GM12878 (cell line): ENCODE measurements at regions not wholly inside any gene's neighbourhood (a gene's known extent, or its start where the extent isn't known, plus 50 kb on each side); places are given as distances from the start of the nearest gene placed in this dataset.

Experiments used
- ATAC-seq: fragments of 200-7000 bp; cut with Tn5 transposase; 3 replicates; pipeline ENCODE4 v1.9.1; 2020; ENCODE audit warnings: mild to moderate bottlenecking, moderate library complexity
- BruUV-seq: library from RNA; stranded (reverse); fragments of 400-500 nt; replicated peaks from 2 replicates; lab custom pipeline; 2021; lab: Mats Ljungman, UMichigan
- CTCF ChIA-PET: fragments of 300-600 bp; sonication (Branson Sonifier 250); formaldehyde crosslinking; extraction: SDS; loops from one replicate; lab custom pipeline; 2021; ENCODE audit warnings: inconsistent platforms; lab: Yijun Ruan, JAX
- POLR2A ChIA-PET: fragments of 350-600 bp; formaldehyde crosslinking; extraction: SDS; loops from one replicate; lab custom pipeline; 2021; ENCODE audit warnings: inconsistent platforms; lab: Charles Lee
- RAD21 ChIA-PET: fragments of 300-600 bp; sonication (Branson Sonifier 250); formaldehyde crosslinking; loops from one replicate; lab custom pipeline; 2023; ENCODE audit warnings: antibody characterized with exemption; ENCODE audit not compliant: unreplicated experiment; lab: Charles Lee
- SMC1A ChIA-PET: fragments of 300-600 bp; sonication (Branson Sonifier 250); formaldehyde crosslinking; loops from one replicate; lab custom pipeline; 2023; ENCODE audit not compliant: unreplicated experiment, uncharacterized antibody; lab: Charles Lee
- DNase-seq: peaks from one replicate; pipeline ENCODE4 v3.0.0-alpha.2; 2011; ENCODE audit warnings: low read depth, low spot score
- FAIRE-seq: peaks from 3 replicates; lab custom pipeline; 2011; peaks lifted over from hg19 to GRCh38; lab: Jason Lieb, UNC
- H2AFZ ChIP-seq: 2 replicates; pipeline ENCODE4 v1.6.0; 2011; ENCODE audit warnings: low read depth, low read length, control low read depth; ENCODE audit not compliant: control insufficient read depth
- H3K27ac ChIP-seq: 2 replicates; pipeline ENCODE4 v1.5.1; 2011; ENCODE audit warnings: control low read depth; ENCODE audit not compliant: control insufficient read depth, insufficient read depth
- H3K27me3 ChIP-seq, 2 experiments: replicated peaks in 1 of 2; 2 replicates each; pipeline versions ENCODE4 v1.6.0 to v1.6.1; 2011; ENCODE audit warnings: low read length in 1 of 2; ENCODE audit not compliant: control insufficient read depth in 2 of 2, insufficient read depth in 2 of 2
- H3K36me3 ChIP-seq, 2 experiments: 2 replicates each; pipeline ENCODE4 v1.5.1; 2011; ENCODE audit warnings: low read length in 1 of 2; ENCODE audit not compliant: control insufficient read depth in 2 of 2, insufficient read depth in 2 of 2
- H3K4me1 ChIP-seq: 2 replicates; pipeline ENCODE4 v1.6.1; 2011; ENCODE audit warnings: mild to moderate bottlenecking, low read length, moderate library complexity, mixed read lengths; ENCODE audit not compliant: control insufficient read depth, insufficient read depth
- H3K4me2 ChIP-seq: 2 replicates; pipeline ENCODE4 v1.6.0; 2011; ENCODE audit warnings: control low read depth; ENCODE audit not compliant: control insufficient read depth, insufficient read depth
- H3K4me3 ChIP-seq: fragments of 200-600 bp; sonication (generic); 2 replicates; pipeline ENCODE4 v1.5.1; 2016
- H3K79me2 ChIP-seq: 2 replicates; pipeline ENCODE4 v1.6.0; 2011; ENCODE audit warnings: low read length; ENCODE audit not compliant: control insufficient read depth, insufficient read depth
- H3K9ac ChIP-seq: 2 replicates; pipeline ENCODE4 v1.8.0; 2011; ENCODE audit warnings: low read length, control low read depth, mixed read lengths; ENCODE audit not compliant: control insufficient read depth, insufficient read depth
- H3K9me3 ChIP-seq: replicated peaks from 3 replicates; pipeline ENCODE4 v1.5.1; 2011; ENCODE audit warnings: mild to moderate bottlenecking, low read length; ENCODE audit not compliant: control insufficient read depth, insufficient read depth
- H4K20me1 ChIP-seq: 2 replicates; pipeline ENCODE4 v1.6.0; 2011; ENCODE audit not compliant: control insufficient read depth, insufficient read depth
- BCL11A ChIP-seq: IDR thresholded peaks from 2 replicates; pipeline ENCODE4 v1.6.1; 2011; ENCODE audit warnings: low read depth, low read length
- CBX3 ChIP-seq: fragments of 200-600 bp; sonication (generic); IDR thresholded peaks from 2 replicates; pipeline ENCODE4 v1.6.1; 2016; ENCODE audit warnings: low read depth, borderline replicate concordance
- DPF2 ChIP-seq: fragments of 450-650 bp; IDR thresholded peaks from 2 replicates; pipeline ENCODE4 v1.6.1; 2017; ENCODE audit warnings: mild to moderate bottlenecking
- ETV6 ChIP-seq, 2 experiments: fragments of 450-650 bp in 1 of 2; IDR thresholded peaks in 1 of 2; conservative IDR thresholded peaks in 1 of 2; 2 replicates each; pipeline ENCODE4 v1.6.1; 2014; ENCODE audit warnings: antibody characterized with exemption in 1 of 2, borderline replicate concordance in 1 of 2, low read depth in 1 of 2, mild to moderate bottlenecking in 1 of 2, moderate library complexity in 1 of 2
- JUNB ChIP-seq: IDR thresholded peaks from 2 replicates; pipeline ENCODE4 v1.6.1; 2016; ENCODE audit warnings: antibody characterized with exemption, mild to moderate bottlenecking
- LARP7 ChIP-seq: fragments of 450-650 bp; IDR thresholded peaks from 2 replicates; pipeline ENCODE4 v1.6.1; 2017; ENCODE audit warnings: mild to moderate bottlenecking
- MEF2B ChIP-seq: fragments of 450-650 bp; IDR thresholded peaks from 2 replicates; pipeline ENCODE4 v1.6.1; 2018; ENCODE audit warnings: mild to moderate bottlenecking, moderate library complexity; ENCODE audit not compliant: partially characterized antibody, poor library complexity, severe bottlenecking
- MYB ChIP-seq: fragments of 150-350 bp; IDR thresholded peaks from 2 replicates; pipeline ENCODE4 v1.6.1; 2014; ENCODE audit warnings: mild to moderate bottlenecking, low read depth, low read length, borderline replicate concordance
- NFXL1 ChIP-seq: fragments of 450-650 bp; IDR thresholded peaks from 2 replicates; pipeline ENCODE4 v1.6.1; 2017; ENCODE audit warnings: antibody characterized with exemption, mild to moderate bottlenecking, borderline replicate concordance
- POLR2A ChIP-seq: IDR thresholded peaks from 2 replicates; pipeline ENCODE4 v1.6.1; 2011; ENCODE audit warnings: low read depth, mild to moderate bottlenecking, low read length
- POLR2AphosphoS2 ChIP-seq: IDR thresholded peaks from 2 replicates; pipeline ENCODE4 v1.6.1; 2011; ENCODE audit warnings: low read depth, mild to moderate bottlenecking, low read length, improper control_type of control experiment, moderate library complexity
- SMAD1 ChIP-seq: fragments of 450-650 bp; IDR thresholded peaks from 2 replicates; pipeline ENCODE4 v1.6.1; 2018; ENCODE audit warnings: mild to moderate bottlenecking, low read depth; ENCODE audit not compliant: partially characterized antibody
- ZNF622 ChIP-seq: fragments of 450-650 bp; IDR thresholded peaks from 2 replicates; pipeline ENCODE4 v1.6.1; 2017; ENCODE audit warnings: mild to moderate bottlenecking, inconsistent platforms
- WGBS: methylation state at CpG from one replicate; pipeline ENCODE4 v1.1.6; 2016; ENCODE audit warnings: low lambda C conversion rate; ENCODE audit not compliant: insufficient replicate concordance, insufficient coverage; ENCODE audit errors: missing lambda C conversion rate; 5-methylcytosine and 5-hydroxymethylcytosine counted together
- in situ Hi-C: fragments of 300-500 bp; cut with MboI; formaldehyde crosslinking; loops from 9 replicates; pipeline ENCODE4 v1.14.3; 2018; ENCODE audit warnings: mixed read lengths
- intact Hi-C: fragments of 100-400 bp; cut with micrococcal nuclease; formaldehyde crosslinking; loops from one replicate; pipeline ENCODE4 v1.14.2; 2022; ENCODE audit not compliant: unreplicated experiment
- TF ChIP-seq, protein P1 (sequence below): IDR thresholded peaks from 2 replicates; pipeline ENCODE4 v1.6.1; 2012; ENCODE audit warnings: low read depth, low read length, improper control_type of control experiment
- TF ChIP-seq, protein P2 (sequence below): IDR thresholded peaks from 2 replicates; pipeline ENCODE4 v1.6.1; 2011; ENCODE audit warnings: low read depth, low read length, improper control_type of control experiment, borderline replicate concordance

DNA sequence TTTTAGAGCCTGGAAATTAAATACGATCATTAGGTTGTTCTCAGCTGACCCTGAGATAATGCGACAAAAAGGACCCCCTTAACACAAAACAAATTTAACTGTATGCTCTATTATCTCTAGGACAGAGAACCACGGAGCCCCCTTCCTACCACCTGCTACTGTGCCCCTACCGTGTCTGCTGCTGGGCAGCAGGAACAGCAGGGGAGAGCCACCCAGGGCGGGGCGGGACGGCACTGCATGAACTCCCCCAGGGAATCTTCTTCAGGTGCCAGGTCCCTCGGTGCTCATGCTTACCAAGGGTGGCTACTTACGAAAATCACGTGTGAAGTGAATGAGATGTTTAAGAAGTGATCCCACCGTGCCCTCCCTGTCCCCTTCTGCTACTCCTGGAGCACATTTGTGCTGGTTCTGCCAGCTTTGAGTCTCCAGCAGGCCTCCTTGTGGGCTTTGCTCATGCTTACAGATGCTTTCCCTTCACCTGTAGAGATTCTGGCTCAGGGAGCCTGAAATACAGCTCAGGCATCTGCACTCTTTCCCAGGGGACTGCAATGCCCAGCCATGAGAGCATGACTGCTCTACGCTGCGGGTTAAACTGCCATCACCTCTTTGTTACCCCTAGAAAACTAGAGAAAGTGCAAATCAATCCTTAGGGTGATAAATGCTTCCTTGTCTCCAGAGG, 59.9 kb downstream of the MRPL32 start:
- Histone ChIP-seq H3K4me2 (no peak overlapping the region), H4K20me1 (no peaks in the 10 kb centered on the region), H3K4me3 (no peak overlapping the region), H3K9ac (no peak overlapping the region), H3K27me3 (no peaks in the 10 kb centered on the region), H3K36me3 (no peaks in the 10 kb centered on the region), H3K4me1 (no peaks in the 10 kb centered on the region), H3K9me3 (no peaks in the 10 kb centered on the region), H2AFZ (no peak overlapping the region), H3K79me2 (no peaks in the 10 kb centered on the region), H3K27ac (no peak overlapping the region)
- TF ChIP-seq POLR2AphosphoS2 (no peak), MEF2B (no peak), POLR2A (no peak), ETV6 (conservative IDR thresholded peaks at IDR 0.05 in 1 of 2, IDR thresholded peaks at IDR 0.05 in 1 of 2; ENCODE audit: borderline replicate concordance in 1 of 2, low read depth in 1 of 2) (no peak), MYB (no peak), JUNB (no peak)
- intact Hi-C loops (no loop called here), in situ Hi-C loops (no loop called here)
- POLR2A ChIA-PET: no interaction called here
- BruUV-seq: no TSS peak
- SMC1A ChIA-PET: no interaction called here
- FAIRE-seq (no peak), DNase-seq (no peak), ATAC-seq (no peak)
- CTCF ChIA-PET: no interaction called here
- RAD21 ChIA-PET: no interaction called here
- WGBS: 42% methylated on average over 13 of the region's 13 CpGs

DNA sequence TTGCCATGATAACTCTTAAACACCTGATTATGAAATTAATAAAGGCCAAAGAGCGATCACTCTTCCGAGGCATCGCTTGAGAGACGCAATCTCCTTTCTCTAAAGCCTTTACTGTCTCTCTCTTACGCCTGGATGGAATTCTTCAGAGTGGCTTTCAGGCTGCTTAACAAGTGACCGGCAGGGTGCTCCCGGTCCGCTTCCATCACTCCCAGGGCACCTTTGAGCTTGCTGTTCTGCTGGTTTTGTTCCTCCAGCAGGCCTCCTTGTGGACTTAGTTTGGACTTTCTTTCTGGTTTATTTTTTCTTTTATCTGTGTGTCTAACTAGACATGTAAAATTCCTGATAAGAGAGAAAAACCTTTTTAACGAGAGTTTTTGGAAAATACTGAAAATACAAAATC, 60.9 kb downstream of the MRPL32 start:
- no peaks in the 10 kb centered on the region for H3K4me1 ChIP-seq
- H3K36me3 ChIP-seq: no peaks in the 10 kb centered on the region
- WGBS: 91% methylated on average over 9 of the region's 9 CpGs
- ChIA-PET CTCF (interaction anchor here (0.7 kb wide), 2 partner anchors 52 to 105 kb away, joined by 3 read pairs; no protein-coding TSS in a partner anchor), POLR2A (no interaction called here), SMC1A (no interaction called here), RAD21 (no interaction called here)
- BruUV-seq: no TSS peak
- TF ChIP-seq SMAD1: no peak
- TF ChIP-seq LARP7: no peak
- TF ChIP-seq, protein P1, sequence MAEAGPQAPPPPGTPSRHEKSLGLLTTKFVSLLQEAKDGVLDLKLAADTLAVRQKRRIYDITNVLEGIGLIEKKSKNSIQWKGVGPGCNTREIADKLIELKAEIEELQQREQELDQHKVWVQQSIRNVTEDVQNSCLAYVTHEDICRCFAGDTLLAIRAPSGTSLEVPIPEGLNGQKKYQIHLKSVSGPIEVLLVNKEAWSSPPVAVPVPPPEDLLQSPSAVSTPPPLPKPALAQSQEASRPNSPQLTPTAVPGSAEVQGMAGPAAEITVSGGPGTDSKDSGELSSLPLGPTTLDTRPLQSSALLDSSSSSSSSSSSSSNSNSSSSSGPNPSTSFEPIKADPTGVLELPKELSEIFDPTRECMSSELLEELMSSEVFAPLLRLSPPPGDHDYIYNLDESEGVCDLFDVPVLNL: no peak
- no peak for TF ChIP-seq ZNF622
- TF ChIP-seq, protein P2, sequence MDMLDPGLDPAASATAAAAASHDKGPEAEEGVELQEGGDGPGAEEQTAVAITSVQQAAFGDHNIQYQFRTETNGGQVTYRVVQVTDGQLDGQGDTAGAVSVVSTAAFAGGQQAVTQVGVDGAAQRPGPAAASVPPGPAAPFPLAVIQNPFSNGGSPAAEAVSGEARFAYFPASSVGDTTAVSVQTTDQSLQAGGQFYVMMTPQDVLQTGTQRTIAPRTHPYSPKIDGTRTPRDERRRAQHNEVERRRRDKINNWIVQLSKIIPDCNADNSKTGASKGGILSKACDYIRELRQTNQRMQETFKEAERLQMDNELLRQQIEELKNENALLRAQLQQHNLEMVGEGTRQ: no peak
- no peak for TF ChIP-seq DPF2
- no peak for TF ChIP-seq BCL11A
- TF ChIP-seq CBX3: no peak
- no peak for TF ChIP-seq NFXL1
- H3K27ac ChIP-seq: no peak overlapping the region
- no peak overlapping the region for H3K4me3 ChIP-seq
- H3K9ac ChIP-seq: no peak overlapping the region
- no peak overlapping the region for H3K4me2 ChIP-seq
- in situ Hi-C loops (no loop called here), intact Hi-C loops (no loop called here)
- H3K79me2 ChIP-seq: no peaks in the 10 kb centered on the region
- ATAC-seq (no peak), DNase-seq (no peak), FAIRE-seq (no peak)
- no peaks in the 10 kb centered on the region for H3K9me3 ChIP-seq
- H3K27me3 ChIP-seq: no peaks in the 10 kb centered on the region
- H2AFZ ChIP-seq: no peak overlapping the region
- no peaks in the 10 kb centered on the region for H4K20me1 ChIP-seq
